DND-41 (cell line): ENCODE measurements at regions not wholly inside any gene's neighbourhood (a gene's known extent, or its start where the extent isn't known, plus 50 kb on each side); places are given as distances from the start of the nearest gene placed in this dataset.

Experiments used
- EZH2 ChIP-seq: IDR thresholded peaks from 3 replicates; pipeline ENCODE4 v1.6.1; 2012; ENCODE audit warnings: borderline replicate concordance, low read depth, mild to moderate bottlenecking, moderate library complexity, low read length, inconsistent platforms; ENCODE audit not compliant: severe bottlenecking
- TF ChIP-seq, protein P1 (sequence below): IDR thresholded peaks from 2 replicates; pipeline ENCODE4 v1.5.1; 2012; ENCODE audit warnings: borderline replicate concordance, low read length, moderate library complexity, mild to moderate bottlenecking; ENCODE audit not compliant: poor library complexity, severe bottlenecking; ENCODE audit errors: extremely low read depth

DNA sequence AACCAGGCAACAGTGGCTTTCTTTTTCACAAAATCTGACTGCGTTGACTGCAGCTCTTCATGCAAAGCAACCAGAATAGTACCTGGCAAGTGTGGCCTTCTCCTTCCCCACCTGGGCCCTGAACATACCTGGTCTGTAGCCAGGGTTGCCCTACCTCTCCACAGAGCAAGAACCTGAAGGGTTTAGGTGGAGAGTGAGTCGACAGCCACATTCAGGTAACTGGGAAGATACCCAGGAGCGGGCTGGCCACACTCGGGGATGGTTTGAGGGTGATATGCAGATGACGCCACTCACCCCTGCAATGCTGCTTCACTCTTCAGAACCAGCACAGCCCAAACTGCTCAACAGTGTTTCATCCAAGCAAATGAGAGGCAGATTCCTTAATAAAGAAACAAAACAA, 117.3 kb downstream of the TTC32 start:
- TF ChIP-seq, protein P1, sequence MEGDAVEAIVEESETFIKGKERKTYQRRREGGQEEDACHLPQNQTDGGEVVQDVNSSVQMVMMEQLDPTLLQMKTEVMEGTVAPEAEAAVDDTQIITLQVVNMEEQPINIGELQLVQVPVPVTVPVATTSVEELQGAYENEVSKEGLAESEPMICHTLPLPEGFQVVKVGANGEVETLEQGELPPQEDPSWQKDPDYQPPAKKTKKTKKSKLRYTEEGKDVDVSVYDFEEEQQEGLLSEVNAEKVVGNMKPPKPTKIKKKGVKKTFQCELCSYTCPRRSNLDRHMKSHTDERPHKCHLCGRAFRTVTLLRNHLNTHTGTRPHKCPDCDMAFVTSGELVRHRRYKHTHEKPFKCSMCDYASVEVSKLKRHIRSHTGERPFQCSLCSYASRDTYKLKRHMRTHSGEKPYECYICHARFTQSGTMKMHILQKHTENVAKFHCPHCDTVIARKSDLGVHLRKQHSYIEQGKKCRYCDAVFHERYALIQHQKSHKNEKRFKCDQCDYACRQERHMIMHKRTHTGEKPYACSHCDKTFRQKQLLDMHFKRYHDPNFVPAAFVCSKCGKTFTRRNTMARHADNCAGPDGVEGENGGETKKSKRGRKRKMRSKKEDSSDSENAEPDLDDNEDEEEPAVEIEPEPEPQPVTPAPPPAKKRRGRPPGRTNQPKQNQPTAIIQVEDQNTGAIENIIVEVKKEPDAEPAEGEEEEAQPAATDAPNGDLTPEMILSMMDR, result no peak
- TF ChIP-seq EZH2, result no peak
